8988T (cell line): ENCODE measurements at regions not wholly inside any gene's neighbourhood (a gene's known extent, or its start where the extent isn't known, plus 50 kb on each side); places are given as distances from the start of the nearest gene placed in this dataset.
"Not testable (repeated sequence)": the region's sequence is repeated elsewhere in the genome, so short reads cannot be mapped to it uniquely, and the experiment has no call there.

ENCODE experiments used
- DNase-seq: peaks from one replicate; pipeline ENCODE4 v3.0.0; 2011

DNA sequence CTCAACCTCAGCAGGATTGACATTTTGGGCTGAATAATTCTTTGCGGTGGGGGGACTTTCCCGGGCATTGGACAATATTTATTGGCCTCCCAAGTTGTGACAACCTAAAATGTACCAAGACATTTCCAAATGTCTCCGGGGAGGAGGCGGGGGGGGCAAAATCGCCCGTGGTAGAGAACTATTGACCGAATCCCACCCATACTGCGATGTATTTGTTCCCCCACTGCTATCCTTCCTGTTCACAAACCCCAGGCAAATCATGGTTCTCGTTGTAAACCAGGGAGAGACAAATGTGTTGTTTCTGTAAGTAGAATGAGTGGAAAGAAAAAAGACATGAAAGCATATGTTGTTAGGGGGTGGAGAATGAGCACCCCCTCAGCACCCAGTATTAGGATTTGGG lies 141.9 kb downstream of the PSAT1 start:
- DNase-seq, result no peak

DNA sequence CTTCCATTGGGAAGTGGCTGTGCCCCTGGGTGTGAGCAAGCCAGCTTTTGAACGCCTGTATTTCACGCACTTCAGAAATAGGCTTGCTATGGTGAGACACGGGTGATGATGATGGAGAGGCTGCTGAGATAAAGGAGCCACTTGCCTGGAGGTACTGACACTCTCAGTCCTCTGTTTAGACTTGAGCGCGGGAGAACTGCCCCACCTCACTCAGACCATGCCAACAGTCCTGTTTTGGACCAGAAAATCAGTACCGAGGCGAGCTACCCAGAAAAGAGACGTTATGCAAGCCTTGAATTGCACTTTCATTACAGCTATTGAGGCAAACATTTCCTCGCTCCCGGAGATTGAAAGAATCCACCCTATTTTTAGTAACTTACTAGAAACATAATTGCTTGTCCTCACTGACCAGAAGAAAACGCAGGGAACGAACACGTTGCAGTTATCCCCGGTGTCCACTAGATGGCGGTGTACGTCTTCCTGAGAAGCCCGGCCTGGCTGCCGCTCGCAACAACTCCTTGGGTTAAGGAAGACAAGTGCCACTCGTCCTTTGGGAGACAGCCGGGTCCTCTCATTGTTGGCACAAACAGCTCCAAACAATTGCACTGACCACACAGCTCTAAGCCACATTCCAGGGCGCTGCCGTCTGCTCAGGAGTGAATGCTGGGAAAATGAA lies 142.4 kb downstream of the PSAT1 start:
- DNase-seq, result peak; percentile 89

DNA sequence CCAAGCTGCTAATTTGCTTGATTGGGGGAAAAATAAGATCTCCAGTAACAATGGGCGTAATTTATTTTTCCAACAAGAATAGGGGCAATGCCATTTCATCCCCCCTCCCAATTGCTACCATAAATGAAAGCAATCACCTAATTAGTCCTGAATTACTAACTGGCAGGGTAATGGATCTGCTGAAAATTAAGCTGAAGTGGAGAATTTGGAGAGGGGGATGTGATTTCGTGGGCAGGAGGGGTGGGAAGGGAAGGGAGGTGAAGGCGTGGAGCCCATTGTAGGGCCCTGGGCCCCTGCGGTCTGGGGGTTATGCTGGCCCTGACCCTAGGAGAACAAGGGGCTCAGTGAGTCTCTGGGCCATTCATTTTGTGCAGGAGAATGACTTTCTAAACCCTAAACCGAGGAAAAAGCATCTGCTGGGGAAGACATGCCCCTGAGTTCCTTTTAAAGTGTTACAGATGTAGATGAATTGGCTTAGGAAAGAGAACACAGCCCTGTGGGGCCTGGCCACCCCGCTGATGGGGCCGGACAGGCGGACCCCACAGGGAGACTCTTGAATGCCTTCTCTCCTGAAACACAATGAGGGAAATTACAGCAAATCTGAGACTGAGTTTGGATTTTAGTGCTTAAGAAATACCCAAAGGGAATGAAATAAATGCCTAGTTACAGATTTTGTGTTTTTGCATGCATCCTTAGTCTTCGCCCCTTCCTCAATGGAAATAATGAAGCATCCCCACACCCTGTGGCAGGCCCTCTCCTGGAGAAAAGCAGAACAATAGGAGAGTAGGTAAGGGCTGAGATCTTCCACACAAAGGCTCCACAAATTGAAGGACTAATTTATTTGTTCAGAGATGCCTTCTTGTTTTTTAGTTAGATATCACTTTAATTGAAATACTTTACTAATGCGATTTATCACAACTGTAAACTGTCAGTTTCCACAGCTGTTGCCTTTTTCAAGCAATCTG lies 143.2 kb downstream of the PSAT1 start:
- no peak for DNase-seq

DNA sequence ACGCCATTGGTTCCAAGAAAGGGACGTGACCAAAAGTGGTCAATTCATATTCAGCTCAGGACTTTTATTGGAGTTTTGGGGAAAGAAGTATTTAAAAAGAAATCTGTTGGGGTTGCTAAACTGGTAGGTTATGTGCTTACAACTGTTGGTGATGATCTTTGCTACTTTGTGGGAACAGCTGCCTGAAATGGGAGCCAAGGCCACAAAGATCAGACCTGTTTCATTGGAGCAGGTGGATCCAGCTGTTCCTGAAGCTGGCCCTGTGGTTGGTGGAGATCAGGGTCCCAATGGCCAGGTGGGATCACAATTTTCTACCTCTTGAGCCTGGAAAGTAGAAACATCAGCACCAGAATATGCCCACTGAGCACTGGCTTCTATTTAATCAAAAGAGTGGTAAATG lies 144.5 kb downstream of the PSAT1 start:
- no peak for DNase-seq

DNA sequence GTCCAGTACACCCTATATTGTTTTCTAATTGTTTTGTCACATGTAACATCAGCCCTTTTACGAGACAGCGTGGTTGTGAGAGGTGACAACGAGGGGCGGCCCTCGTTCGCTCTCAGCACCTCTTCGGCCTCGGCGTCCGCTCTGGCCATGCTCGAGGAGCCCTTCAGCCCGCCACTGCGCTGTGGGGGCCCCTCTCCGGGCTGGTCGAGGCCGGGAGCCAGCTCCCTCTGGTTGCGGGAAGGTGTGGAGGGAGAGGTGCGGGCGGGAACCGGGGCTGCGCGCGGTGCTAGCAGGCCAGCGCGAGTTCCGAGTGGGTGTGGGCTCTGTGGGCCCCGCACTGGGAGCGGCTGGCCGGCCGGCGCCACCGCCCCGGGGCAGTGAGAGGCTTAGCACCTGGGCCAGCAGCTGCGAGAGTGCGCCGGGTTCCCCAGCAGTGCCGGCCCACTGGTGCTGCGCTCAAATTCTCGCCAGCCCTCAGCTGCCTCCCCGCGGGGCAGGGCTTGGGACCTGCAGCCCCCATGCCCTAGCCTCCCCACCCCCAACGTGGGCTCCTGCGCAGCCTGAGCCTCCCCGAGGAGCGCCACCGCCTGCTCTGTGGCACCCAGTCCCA lies 145.0 kb downstream of the PSAT1 start:
- DNase-seq, result no peak

- DNase-seq, result not testable (repeated sequence)
Observed at GRCh38 chr9:78442577-78442976, 145.7 kb downstream of the PSAT1 start.

DNA sequence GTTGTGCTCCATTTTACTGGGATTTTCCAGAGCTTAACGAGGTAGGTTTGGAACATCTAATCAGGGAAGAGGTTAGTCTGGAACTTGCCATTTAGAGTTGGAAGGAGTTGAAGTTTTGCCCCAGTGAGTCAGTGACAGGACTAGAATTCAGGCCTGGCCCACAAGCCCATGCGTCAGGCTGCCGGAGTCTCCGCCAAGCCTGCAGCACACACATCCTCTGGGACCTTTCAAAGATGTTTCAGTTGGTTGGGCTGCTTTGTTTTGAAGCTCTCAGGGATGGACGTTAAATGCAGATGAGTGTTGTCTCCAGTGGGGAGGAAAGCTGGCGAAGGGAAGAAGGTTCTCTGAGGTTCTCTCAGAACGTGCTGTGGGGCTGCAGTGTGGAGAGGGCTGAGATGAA lies 147.0 kb downstream of the PSAT1 start:
- DNase-seq, result no peak

DNA sequence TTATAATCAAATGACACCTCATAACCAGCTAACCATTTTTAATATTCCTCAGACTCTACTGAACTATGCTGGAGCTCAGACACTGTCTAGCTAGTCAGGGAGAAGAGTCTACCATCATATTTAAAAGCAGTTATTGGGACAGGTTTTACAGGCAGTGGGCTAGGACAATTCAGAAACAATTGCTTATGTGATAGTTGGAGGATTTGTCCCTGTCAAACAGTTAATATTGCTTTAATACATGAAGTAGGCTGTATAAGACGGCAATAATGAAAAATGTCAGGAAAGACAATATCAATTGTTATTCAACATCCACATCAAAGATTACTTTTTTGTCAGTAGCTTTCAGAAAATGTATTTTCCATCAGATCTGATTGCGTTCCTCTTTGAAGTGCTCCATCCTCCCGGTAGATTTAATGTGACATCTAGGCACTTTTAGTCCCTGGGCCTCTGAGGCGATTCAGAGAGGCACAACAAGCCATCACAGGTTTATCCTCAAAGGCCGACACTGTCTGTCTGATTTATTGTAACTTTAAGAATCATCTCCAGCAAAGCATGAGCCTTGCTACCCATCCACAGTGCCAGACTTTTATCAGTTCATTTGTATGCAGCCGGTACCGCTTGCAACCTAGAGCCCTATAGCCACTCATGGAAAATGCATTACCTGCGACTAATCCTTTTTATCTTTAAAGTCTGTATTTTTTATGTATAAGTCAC lies 152.2 kb downstream of the PSAT1 start:
- DNase-seq, result no peak

- no peak for DNase-seq
Observed at GRCh38 chr9:78453450-78453849, 156.5 kb downstream of the PSAT1 start.

GRCh38 chr9:78462611-78463010 lies 165.7 kb downstream of the PSAT1 start:
- DNase-seq, result no peak

DNA sequence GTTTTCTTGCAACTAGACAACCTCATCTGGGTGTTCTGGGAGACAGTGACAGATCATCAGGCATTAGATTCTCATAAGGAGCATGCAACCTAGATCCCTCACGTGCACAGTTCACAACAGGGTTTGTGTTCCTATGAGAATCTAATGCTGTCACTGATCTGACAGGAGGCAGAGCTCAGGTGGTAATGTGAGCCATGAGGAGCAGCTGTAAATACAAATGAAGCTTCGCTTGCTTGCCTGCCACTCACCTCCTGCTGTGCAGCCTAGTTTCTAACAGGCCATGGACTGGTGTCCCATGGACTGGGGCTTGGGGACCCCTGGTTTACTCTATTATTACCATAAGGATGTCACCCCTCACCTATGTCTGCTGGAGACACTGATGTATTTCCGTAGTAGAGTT lies 166.8 kb downstream of the PSAT1 start:
- DNase-seq, result no peak

DNA sequence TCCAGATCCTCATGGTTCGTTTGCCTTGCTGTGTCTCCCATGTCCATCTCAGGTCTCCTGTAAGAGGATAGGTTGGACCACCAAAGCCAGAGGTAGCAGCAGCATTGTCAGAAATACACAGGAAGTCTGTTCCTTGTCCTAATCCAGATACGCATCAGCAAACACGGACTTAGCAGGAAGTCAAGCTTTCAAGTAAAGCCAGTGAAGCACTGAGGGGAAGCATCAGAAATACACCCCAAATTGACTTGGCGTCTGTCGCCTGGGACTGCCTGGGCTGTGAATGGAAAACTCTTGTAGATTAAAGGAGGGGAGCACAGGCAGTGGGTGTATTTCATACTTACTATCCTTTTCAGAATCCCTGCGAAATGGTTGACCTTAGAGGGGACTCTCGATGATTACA lies 171.3 kb downstream of the PSAT1 start:
- no peak for DNase-seq

DNA sequence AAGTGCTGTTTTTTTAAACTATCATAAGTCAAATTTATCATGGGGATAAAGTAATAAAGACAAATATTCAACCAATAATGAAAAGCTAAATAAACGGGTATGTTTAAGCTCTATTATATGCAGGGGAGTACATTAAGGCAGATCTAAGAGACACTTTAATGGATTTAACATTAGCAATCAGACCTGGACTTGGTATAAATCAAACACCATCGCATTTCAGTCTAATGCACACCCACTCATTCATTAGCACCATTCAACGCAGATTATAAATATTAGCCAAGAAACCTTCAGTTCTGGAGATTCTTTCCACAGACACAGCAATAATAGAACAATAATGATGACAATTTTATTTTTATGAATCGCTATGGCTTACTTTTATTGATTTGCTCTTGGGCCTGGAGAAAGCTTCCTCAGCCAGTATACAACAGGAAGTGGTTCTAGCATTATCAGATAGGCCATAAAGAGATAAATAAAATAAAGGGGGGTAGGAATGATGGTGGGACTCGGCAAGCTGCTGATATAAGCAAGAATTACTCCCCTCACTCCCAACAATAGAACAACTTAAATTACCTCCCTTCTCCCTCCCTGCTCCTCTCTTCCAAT lies 172.2 kb downstream of the PSAT1 start:
- DNase-seq, result no peak

- DNase-seq, result no peak
Observed at GRCh38 chr9:78470216-78470615, 173.3 kb downstream of the PSAT1 start.

DNA sequence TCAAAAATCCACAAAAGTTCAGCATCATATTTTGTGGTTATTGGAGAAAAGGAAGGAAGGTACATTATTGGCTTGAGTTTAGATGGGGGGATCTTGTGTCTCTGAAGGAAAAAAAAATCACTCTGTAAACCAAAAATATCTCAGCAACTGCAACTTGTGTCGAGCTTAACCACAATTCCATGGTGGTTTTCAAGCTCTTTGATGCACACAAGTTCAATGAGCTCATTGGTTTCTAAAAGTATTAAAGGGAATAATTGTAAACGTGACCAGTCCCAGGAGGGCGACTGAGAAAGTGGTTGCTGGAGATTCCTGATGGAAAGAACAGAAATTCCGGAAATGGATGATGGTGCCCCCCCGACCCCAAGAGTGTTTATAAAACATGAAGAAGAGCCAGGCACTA lies 173.8 kb downstream of the PSAT1 start:
- DNase-seq, result no peak

DNA sequence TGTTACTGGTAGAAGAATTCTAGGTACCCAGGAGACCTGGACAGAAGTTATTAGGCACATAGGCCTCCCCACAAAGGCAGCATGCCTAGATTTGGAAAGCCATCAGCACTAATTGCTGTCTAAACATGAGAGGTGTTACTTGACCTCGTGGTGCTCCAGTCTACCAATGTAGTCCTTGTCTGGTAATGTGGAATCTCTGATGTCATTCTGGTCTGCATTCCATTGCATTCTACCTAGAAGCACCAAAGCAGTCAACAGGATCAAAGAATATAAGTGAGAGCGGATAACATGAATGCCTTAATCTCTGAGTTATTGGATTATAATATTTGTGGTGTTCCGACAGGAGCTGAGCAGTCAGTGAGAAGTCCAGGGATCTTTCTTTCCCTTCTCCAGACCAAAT lies 175.2 kb downstream of the PSAT1 start:
- DNase-seq, result no peak

DNA sequence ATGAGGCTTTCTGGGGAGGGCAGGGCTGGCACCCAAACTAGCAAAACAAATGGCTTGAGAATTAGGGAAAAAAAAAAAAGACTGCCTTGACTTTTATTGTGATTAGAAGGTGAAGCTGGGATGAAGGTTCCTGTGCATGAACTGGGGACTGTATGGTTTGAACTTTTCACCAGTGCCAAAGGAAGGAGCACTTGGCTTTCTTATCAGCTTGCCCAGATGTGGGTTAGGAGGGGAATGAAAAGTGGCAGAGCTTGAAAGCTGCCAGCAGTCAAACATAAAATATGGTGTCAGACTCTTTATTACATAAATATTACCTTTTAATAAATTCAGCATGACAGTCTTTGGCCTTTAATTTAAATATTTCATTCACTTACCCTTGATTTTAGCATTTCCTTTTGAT lies 182.5 kb downstream of the PSAT1 start:
- no peak for DNase-seq

- DNase-seq, result no peak
Observed at GRCh38 chr9:78486661-78487060, 189.7 kb downstream of the PSAT1 start.

DNA sequence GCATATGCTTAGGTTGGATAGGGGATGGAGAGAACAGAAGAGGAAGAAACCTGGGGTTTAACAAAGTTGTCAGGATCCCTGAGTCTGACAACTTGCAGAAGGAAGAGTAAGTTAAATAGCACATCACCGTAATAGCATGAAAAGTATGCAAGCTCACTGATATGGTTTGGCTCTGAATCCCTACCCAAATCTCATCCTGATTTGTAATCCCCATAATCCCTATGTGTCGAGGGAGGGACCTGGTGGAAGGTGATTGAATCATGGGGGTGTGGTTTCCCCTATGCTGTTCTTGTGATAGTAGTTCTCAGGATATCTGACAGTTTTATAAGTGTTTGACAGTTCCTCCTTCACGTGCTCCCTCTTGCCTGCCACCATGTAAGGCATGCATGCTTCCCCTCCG lies 193.3 kb downstream of the PSAT1 start:
- DNase-seq, result no peak

DNA sequence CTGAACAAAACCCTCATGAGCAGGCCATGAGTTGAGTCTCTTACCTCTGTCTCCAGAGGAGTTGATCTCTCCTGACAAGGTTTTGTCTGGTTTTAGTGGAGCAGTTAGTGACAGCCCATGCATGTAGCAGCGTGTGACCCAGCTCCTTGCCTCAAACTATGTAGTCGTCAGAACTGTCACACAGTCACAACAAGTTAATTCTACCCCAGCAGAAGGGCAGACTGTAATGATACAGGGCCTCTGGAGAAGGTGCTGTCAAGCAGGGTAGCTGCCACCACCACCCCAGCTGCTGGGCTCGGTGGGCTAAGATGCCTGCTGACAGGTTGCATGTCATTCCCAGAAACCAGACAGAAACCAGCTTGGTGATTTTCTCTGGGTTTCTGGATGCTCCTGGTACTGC lies 194.5 kb downstream of the PSAT1 start:
- DNase-seq, result no peak

- DNase-seq, result no peak
Observed at GRCh38 chr9:78493166-78493742, 196.3 kb downstream of the PSAT1 start.

GRCh38 chr9:78502566-78502965 lies 205.6 kb downstream of the PSAT1 start:
- no peak for DNase-seq
